Subcutaneous abdominal adipose tissue (tissue), 5 donors: ENCODE measurements at regions not wholly inside any gene's neighbourhood (a gene's known extent, or its start where the extent isn't known, plus 50 kb on each side); places are given as distances from the start of the nearest gene placed in this dataset.

Experiments used
- H3K27ac ChIP-seq: one replicate; pipeline ENCODE4 v1.7.0; 2013; ENCODE audit warnings: low read depth, mild to moderate bottlenecking, inconsistent platforms, low read length, moderate library complexity
- H3K27me3 ChIP-seq, 5 donors: one replicate each; pipeline ENCODE4 v1.7.0; 2013; ENCODE audit warnings: low read length in 5 of 5, inconsistent platforms in 1 of 5; ENCODE audit not compliant: control insufficient read depth in 5 of 5, insufficient read depth in 4 of 5
- H3K36me3 ChIP-seq, 5 donors: one replicate each; pipeline ENCODE4 v1.7.0; 2013; ENCODE audit warnings: low read length in 5 of 5; ENCODE audit not compliant: control insufficient read depth in 5 of 5, insufficient read depth in 5 of 5
- H3K4me1 ChIP-seq, 5 donors: one replicate each; pipeline ENCODE4 v1.7.0; 2013; ENCODE audit warnings: low read length in 5 of 5, mild to moderate bottlenecking in 3 of 5, moderate library complexity in 1 of 5; ENCODE audit not compliant: control insufficient read depth in 5 of 5, insufficient read depth in 5 of 5
- H3K4me3 ChIP-seq, 5 donors: one replicate each; pipeline ENCODE4 v1.7.0; 2013; ENCODE audit warnings: low read length in 5 of 5, low read depth in 1 of 5
- H3K9ac ChIP-seq, 5 donors: one replicate each; pipeline ENCODE4 v1.7.0; 2013; ENCODE audit warnings: low read length in 5 of 5, mild to moderate bottlenecking in 4 of 5, moderate library complexity in 3 of 5
- H3K9me3 ChIP-seq, 5 donors: one replicate each; pipeline ENCODE4 v1.7.0; 2013; ENCODE audit warnings: low read length in 5 of 5; ENCODE audit not compliant: control insufficient read depth in 5 of 5
- donor health status: healthy.
- donor health status: healthy.
- donor health status: healthy.
- donor health status: healthy.
- donor health status: healthy.

DNA sequence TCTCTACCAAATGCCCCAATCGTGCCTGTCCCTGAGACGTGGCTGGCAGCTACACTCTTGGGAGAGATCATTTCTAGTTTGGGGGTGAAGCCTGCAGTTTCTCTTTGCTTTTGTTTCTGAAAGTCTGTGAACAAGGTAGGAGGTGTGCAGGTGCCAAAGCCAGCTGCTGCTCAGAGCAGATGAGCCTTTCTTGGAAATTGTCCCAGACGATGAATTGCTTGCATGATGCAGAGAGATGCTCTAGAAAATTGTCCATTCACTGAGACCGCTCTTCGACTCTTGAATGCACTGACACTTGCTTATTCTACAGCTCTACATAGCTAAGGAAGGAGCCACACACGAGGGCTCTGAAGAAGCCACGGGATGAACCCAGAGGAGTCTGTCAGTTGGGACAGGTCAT, 225.6 kb upstream of the E2F8 start:
- H3K4me1 ChIP-seq: peaks cover 0 to 2% (median 0%) of the 10 kb centered on the region in 5 donors
- H3K27ac ChIP-seq: no peak overlapping the region
- H3K9me3 ChIP-seq: no peaks in the 10 kb centered on the region
- no peaks in the 10 kb centered on the region for H3K27me3 ChIP-seq
- H3K9ac ChIP-seq: no peak overlapping the region
- H3K4me3 ChIP-seq: no peak overlapping the region
- H3K36me3 ChIP-seq: no peaks in the 10 kb centered on the region

DNA sequence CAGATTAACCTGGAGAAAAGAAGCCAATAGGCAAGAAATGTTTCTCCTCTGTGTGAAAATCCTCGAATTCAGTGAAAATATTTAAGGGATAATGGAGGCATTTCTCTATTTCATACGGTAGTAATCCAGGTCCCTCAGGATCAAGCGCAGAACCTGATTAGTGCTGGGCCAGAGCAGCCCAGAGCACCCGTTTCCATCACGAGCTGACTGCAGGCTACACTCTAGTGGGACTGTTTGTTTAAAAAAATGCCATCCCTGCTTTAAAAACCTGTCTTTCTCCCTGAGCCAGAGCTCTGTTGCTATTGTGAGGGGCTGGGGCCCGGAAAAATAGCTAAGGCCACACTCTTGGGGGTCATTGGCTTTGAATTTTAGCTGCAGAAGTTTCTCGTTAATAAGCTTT, 223.2 kb upstream of the E2F8 start:
- no peak overlapping the region for H3K27ac ChIP-seq
- H3K27me3 ChIP-seq: no peaks in the 10 kb centered on the region
- H3K9ac ChIP-seq: no peak overlapping the region
- H3K36me3 ChIP-seq: no peaks in the 10 kb centered on the region
- peaks cover 3 to 9% (median 7%) of the 10 kb centered on the region in 5 donors for H3K4me1 ChIP-seq
- no peak overlapping the region for H3K4me3 ChIP-seq
- H3K9me3 ChIP-seq: no peaks in the 10 kb centered on the region

DNA sequence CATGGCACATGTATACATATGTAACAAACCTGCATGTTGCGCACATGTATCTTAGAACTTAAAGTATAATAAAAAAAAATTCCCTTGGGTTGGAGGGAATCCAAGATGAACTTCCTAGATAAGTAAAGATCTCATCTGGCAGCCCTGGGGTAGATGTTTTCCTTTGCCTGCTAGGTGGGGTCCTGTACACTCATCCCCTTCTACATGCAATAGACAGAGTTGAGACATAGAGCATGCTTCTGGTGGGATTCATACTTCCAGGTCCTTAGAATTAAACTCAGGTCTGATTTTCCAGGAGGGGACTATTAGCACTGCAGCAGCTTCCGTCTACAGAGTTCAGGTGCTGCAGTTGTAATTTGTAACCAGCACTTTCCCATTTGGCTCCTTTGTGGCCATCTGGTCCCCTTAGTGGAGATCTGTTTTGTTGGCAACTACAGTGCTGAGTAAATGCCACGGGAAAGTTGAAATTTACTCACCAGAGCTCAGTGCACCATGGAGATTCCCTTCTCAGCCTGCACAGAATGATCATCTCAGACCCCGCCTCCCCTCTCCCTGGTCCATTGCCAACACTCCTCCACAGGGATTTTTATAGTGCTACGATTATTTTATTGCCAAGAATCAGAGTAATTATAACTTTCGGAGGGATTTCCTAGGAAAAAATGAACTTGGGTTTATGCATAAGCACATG, 220.1 kb upstream of the E2F8 start:
- H3K27me3 ChIP-seq: no peaks in the 10 kb centered on the region
- no peak overlapping the region for H3K4me3 ChIP-seq
- H3K27ac ChIP-seq: no peak overlapping the region
- peaks cover 3 to 18% (median 9%) of the 10 kb centered on the region in 5 donors for H3K4me1 ChIP-seq
- no peaks in the 10 kb centered on the region for H3K36me3 ChIP-seq
- no peaks in the 10 kb centered on the region for H3K9me3 ChIP-seq
- H3K9ac ChIP-seq: no peak overlapping the region

DNA sequence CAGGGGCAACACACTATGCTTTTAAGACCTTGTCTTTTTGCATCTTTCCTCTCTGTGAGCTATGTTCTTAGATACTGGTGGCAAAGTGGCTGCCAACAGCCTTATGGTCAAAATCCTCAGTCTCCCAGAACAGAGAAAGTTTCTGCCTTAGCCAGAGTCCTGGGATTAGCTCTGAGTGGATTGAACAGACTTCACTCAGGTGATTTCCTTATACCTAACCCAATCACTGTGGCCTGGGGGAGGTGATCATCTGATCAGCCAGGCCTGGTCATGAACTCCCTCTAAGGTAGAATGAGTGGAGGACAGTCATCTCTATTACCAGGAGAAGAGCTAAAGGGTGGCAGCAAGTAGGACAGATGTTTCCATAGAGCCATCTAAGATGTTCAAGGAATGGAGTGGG, 218.5 kb upstream of the E2F8 start:
- Histone ChIP-seq H3K4me3 (no peak overlapping the region), H3K4me1 (peaks cover 3 to 20% (median 9%) of the 10 kb centered on the region in 5 donors), H3K27me3 (no peaks in the 10 kb centered on the region), H3K9ac (no peak overlapping the region), H3K27ac (no peak overlapping the region), H3K9me3 (no peaks in the 10 kb centered on the region), H3K36me3 (no peaks in the 10 kb centered on the region)

DNA sequence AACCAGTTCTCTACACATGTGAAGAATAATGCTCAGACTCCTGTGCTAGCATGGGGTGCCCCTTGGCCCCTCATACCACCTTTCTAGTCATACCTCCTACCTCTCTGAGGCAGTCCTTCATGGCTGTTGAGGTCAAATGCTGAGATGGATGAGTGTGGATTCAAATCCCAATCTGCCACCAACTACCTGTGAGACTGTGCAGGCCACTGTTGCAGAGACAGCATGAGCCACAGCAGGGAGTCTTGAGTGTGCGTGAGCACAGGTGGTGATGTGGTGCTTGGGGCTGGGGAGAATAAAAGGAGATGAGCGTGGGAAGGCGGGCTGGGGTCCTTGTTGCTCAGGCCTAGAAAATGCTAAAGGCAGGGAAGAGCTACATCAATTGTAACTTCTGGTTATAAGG, 218.0 kb upstream of the E2F8 start:
- Histone ChIP-seq H3K4me3 (no peak overlapping the region), H3K4me1 (peaks cover 3 to 20% (median 9%) of the 10 kb centered on the region in 5 donors), H3K36me3 (no peaks in the 10 kb centered on the region), H3K9me3 (no peaks in the 10 kb centered on the region), H3K27me3 (no peaks in the 10 kb centered on the region), H3K27ac (no peak overlapping the region), H3K9ac (no peak overlapping the region)

DNA sequence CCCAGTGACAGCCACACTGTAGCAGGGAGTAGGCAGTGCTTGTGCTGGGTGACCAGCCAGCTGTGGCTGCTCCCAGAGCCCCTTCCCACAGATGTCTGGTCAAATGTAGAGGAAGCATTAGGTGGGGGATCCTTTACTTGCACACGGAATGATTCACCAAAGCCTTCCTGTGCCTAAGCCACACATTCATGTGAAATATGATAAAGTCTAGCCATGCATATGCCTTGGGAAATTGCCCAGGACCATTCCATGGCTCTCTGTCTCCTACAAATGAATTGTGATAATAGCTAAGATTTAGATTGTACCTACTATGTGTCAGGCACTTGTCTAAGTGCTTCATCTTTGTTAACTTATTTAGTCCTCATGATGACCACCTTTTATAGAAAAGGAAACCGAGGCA, 217.5 kb upstream of the E2F8 start:
- Histone ChIP-seq H3K9me3 (no peaks in the 10 kb centered on the region), H3K4me1 (peaks cover 3 to 20% (median 9%) of the 10 kb centered on the region in 5 donors), H3K36me3 (no peaks in the 10 kb centered on the region), H3K27ac (no peak overlapping the region), H3K9ac (no peak overlapping the region), H3K4me3 (no peak overlapping the region), H3K27me3 (no peaks in the 10 kb centered on the region)

DNA sequence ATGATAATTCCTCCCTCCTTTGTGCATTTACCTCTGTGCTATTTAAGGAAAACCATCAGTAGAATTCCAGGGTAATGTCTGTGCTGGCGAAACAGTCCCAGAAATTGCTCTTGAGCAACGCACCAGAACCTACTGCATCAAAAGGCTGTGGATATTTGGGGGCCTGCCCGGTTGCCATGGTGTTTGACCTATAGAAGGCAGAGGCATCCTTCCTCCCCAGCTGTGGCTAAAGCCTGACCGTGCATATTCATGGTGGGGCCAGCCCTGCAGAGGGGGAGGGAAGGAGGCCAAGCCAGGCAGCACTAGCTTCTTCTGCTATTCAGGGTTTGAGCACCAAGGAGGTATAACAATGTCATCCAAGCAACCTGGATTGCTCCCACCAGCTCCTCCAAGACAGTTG, 215.0 kb upstream of the E2F8 start:
- no peaks in the 10 kb centered on the region for H3K36me3 ChIP-seq
- no peaks in the 10 kb centered on the region for H3K27me3 ChIP-seq
- no peak overlapping the region for H3K27ac ChIP-seq
- no peak overlapping the region for H3K9ac ChIP-seq
- H3K4me1 ChIP-seq: peaks cover 0 to 14% (median under 1%) of the 10 kb centered on the region in 5 donors
- H3K4me3 ChIP-seq: no peak overlapping the region
- H3K9me3 ChIP-seq: no peaks in the 10 kb centered on the region

DNA sequence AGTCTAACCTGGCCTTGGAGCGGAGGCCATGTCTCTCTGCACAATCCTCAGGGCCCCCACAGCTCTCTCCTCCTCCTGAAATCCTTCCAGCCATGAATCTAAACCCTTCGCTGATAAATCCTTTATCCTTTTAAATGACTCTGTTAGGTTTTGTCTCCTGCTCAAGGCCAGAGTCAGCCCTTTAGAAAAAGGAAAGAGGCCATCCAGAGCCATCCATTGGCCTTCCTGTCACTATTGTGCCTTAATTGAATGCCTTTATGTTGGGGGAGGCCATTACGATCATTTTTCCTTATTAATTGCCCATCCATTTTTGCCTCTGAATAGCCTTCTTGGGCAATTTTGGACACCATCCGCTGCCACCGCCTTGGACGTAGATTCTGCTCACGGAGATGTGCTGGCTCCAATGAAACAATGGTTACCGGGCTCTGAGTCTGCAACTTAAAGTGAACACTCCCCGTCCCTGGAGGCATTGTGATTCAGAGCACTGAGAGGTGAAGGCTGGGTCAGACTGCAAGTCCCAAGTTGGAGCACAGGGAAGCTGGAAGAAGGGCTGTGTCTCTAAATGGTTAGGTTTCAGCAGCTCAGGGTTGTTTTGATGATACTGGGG, 213.0 kb upstream of the E2F8 start:
- Histone ChIP-seq H3K27me3 (no peaks in the 10 kb centered on the region), H3K9me3 (no peaks in the 10 kb centered on the region), H3K4me3 (no peak overlapping the region), H3K9ac (no peak overlapping the region), H3K4me1 (peaks cover 0 to 14% (median 0%) of the 10 kb centered on the region in 5 donors), H3K36me3 (no peaks in the 10 kb centered on the region), H3K27ac (no peak overlapping the region)

DNA sequence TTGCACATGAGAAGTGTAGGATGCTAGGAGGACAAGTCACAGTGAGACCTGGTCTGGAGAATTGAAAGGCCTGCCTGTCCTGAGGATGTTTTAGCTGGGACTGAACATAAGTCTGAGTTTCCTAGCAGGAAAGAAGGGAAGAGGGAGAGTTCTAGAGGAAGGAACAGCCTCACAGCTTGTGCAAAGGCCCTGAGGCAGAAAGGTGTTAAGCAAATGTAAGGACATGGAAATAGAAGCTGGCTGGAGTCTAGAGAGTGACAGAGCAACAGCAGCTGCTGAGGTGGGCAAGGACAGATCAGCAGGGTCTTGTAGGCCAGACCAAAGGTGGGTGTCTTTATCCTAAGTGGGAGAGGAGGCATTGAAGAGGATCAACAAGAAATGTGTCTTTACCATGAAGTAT, 210.9 kb upstream of the E2F8 start:
- Histone ChIP-seq H3K9me3 (no peaks in the 10 kb centered on the region), H3K27ac (no peak overlapping the region), H3K27me3 (no peaks in the 10 kb centered on the region), H3K4me3 (no peak overlapping the region), H3K9ac (no peak overlapping the region), H3K4me1 (peaks cover 0 to 9% (median 0%) of the 10 kb centered on the region in 5 donors), H3K36me3 (no peaks in the 10 kb centered on the region)

DNA sequence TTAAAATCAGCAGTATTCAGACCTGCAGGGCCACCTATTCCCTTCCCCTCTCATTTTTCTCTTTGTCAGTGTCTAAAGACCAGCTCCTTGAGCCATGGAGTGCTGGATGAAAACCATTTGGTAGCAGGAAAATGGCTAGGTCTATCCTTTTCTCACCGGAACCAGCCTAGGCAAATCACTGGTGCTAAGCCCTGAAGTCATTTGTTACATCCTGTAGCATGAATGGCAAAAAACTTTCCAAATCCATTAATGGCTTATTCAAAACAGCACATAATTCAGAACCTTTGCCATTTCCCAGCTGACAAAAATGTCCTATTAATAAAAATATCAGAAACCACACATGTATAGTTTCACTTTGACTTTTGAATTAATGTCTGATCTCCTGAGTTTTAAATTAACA, 209.5 kb upstream of the E2F8 start:
- Histone ChIP-seq H3K36me3 (no peaks in the 10 kb centered on the region), H3K4me3 (no peak overlapping the region), H3K4me1 (peaks cover 0 to 8% (median 0%) of the 10 kb centered on the region in 5 donors), H3K27me3 (no peaks in the 10 kb centered on the region), H3K9ac (no peak overlapping the region), H3K27ac (no peak overlapping the region), H3K9me3 (no peaks in the 10 kb centered on the region)
